ENCODE measurements at regions not wholly inside any gene's neighbourhood (a gene's known extent, or its start where the extent isn't known, plus 50 kb on each side); places are given as distances from the start of the nearest gene placed in this dataset.
"Not testable (repeated sequence)": the region's sequence is repeated elsewhere in the genome, so short reads cannot be mapped to it uniquely, and the experiment has no call there.

GRCh38 chr4:60389633-60390032 is 810.5 kb upstream of the ADGRL3 start:
- TF ChIP-seq, protein P1, sequence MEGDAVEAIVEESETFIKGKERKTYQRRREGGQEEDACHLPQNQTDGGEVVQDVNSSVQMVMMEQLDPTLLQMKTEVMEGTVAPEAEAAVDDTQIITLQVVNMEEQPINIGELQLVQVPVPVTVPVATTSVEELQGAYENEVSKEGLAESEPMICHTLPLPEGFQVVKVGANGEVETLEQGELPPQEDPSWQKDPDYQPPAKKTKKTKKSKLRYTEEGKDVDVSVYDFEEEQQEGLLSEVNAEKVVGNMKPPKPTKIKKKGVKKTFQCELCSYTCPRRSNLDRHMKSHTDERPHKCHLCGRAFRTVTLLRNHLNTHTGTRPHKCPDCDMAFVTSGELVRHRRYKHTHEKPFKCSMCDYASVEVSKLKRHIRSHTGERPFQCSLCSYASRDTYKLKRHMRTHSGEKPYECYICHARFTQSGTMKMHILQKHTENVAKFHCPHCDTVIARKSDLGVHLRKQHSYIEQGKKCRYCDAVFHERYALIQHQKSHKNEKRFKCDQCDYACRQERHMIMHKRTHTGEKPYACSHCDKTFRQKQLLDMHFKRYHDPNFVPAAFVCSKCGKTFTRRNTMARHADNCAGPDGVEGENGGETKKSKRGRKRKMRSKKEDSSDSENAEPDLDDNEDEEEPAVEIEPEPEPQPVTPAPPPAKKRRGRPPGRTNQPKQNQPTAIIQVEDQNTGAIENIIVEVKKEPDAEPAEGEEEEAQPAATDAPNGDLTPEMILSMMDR (IDR thresholded peaks at IDR 0.05; ENCODE audit: insufficient read depth, missing control alignments), result no peak
- FAIRE-seq (no peak), DNase-seq (ENCODE audit: insufficient read length, low spot score) (no peak)

- FAIRE-seq, result no peak
- no peak for DNase-seq (ENCODE audit: insufficient read length, low spot score)
- TF ChIP-seq, protein P1 (IDR thresholded peaks at IDR 0.05; ENCODE audit: insufficient read depth, missing control alignments), result no peak
Observed at GRCh38 chr4:60396341-60397049, 803.6 kb upstream of the ADGRL3 start.

DNA sequence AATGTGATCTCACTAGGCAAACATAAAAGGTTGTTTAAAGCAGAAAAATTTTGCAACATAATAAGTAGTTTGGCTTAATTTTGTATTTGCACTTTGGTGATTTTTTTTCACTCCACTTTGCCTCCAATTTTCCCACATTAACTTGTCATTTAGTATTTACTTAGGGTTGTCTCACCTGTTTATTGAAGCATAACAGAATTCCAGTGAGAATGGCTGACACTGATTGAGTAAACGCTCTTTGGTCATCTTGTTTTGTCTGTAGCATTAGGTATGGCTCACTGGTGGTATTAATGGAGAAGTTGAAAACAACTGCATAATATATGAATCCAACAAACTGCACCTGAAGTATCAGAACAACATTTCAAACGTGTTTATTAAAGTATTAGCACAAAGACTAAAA is 799.5 kb upstream of the ADGRL3 start:
- FAIRE-seq (no peak), DNase-seq (ENCODE audit: insufficient read length, low spot score) (no peak)
- TF ChIP-seq, protein P1 (IDR thresholded peaks at IDR 0.05; ENCODE audit: insufficient read depth, missing control alignments), result no peak

GRCh38 chr4:60404027-60404426 is 796.1 kb upstream of the ADGRL3 start:
- DNase-seq (ENCODE audit: insufficient read length, low spot score), result no peak
- no peak for FAIRE-seq
- TF ChIP-seq, protein P1 (IDR thresholded peaks at IDR 0.05; ENCODE audit: insufficient read depth, missing control alignments), result no peak

GRCh38 chr4:60422439-60422838 is 777.7 kb upstream of the ADGRL3 start:
- no peak for FAIRE-seq
- TF ChIP-seq, protein P1 (IDR thresholded peaks at IDR 0.05; ENCODE audit: insufficient read depth, missing control alignments), result no peak

DNA sequence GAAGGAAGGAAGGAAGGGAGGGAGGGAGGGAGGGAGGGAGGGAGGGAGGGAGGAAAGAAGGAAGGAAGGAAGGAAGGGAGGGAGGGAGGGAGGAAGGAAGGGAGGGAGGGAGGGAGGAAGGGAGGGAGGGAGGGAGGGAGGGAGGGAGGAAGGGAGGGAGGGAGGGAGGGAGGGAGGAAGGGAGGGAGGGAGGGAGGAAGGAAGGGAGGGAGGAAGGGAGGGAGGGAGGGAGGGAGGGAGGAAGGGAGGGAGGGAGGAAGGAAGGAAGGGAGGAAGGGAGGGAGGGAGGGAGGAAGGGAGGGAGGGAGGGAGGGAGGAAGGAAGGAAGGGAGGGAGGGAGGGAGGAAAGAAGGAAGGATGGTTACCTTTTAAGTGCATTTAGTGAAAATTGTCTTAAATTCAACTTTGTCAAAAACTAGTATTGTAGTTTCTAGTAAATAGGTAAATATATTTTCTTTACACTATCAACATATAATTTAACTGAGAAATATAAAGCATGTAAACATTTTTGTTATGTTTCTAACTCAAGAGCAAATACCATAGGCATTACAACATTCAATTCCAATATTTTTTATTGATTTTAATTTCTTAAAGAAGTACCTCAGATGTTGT is 776.4 kb upstream of the ADGRL3 start:
- not testable (repeated sequence) for DNase-seq (ENCODE audit: insufficient read length, low spot score); FAIRE-seq

More at GRCh38 chr4:60422439-60422838, 777.7 kb upstream of the ADGRL3 start:
- no peak for DNase-seq (ENCODE audit: insufficient read length, low spot score)

- DNase-seq (ENCODE audit: insufficient read length, low spot score) (no peak), FAIRE-seq (no peak)
- TF ChIP-seq, protein P1 (IDR thresholded peaks at IDR 0.05; ENCODE audit: insufficient read depth, missing control alignments), result no peak
Observed at GRCh38 chr4:60432911-60433310, 767.2 kb upstream of the ADGRL3 start.
